Esophagus muscularis mucosa (tissue), 4 donors: ENCODE measurements at regions not wholly inside any gene's neighbourhood (a gene's known extent, or its start where the extent isn't known, plus 50 kb on each side); places are given as distances from the start of the nearest gene placed in this dataset.

Experiments used
- EP300 ChIP-seq: sonication (generic); formaldehyde crosslinking; IDR thresholded peaks from one replicate; pipeline ENCODE4 v1.6.1; 2017; ENCODE audit warnings: antibody characterized with exemption
- POLR2A ChIP-seq: fragments of 450-650 bp; IDR thresholded peaks from one replicate; pipeline ENCODE4 v1.6.1; 2017; ENCODE audit warnings: antibody characterized with exemption, moderate library complexity, mild to moderate bottlenecking, low read depth
- POLR2AphosphoS5 ChIP-seq, 2 donors: sonication (generic); formaldehyde crosslinking; IDR thresholded peaks; one replicate each; pipeline ENCODE4 v1.6.1; 2017; ENCODE audit warnings: antibody characterized with exemption in 2 of 2
- TF ChIP-seq, protein P1 (sequence below), 3 experiments: fragments of 200-600 bp in 2 of 3; fragments of 450-650 bp in 1 of 3; sonication (generic) in 2 of 3; IDR thresholded peaks; one replicate each; pipeline ENCODE4 v1.5.1; 2017 to 2019; ENCODE audit warnings: antibody characterized with exemption in 3 of 3, mild to moderate bottlenecking in 2 of 3, moderate library complexity in 1 of 3

DNA sequence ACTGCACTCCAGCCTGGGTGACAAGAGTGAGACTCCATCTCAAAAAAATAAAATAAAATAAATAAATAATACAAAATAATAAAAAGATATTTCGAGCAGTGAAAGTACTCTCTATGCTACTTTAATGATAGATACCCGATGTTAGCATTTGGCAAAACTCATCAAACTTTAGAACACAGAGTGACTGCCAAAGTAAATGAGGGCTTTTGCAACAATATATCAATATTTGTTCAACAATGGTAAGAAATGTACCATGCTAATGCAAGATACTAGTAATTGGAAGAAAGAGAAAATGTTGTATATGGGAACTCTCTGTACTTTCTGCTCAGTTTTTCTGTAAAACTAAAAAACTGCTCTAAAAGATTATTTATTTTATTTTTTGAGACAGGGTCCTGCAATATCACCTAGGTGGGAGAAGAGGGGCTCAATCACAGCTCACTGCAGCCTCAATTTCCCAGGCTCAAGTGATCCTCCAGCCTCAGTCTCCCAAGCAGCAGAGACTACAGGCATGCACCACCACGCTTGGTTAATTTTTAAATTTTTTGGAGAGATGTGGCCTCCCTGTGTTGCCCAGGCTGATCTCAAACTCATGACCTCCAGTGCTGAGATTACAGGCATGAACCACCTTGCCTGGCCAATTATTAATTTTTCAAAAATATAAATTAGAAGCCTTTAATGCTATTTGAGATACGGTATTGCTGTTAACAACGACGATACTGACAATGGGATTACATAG, 650.5 kb upstream of the NR2F2 start:
- TF ChIP-seq, protein P1, sequence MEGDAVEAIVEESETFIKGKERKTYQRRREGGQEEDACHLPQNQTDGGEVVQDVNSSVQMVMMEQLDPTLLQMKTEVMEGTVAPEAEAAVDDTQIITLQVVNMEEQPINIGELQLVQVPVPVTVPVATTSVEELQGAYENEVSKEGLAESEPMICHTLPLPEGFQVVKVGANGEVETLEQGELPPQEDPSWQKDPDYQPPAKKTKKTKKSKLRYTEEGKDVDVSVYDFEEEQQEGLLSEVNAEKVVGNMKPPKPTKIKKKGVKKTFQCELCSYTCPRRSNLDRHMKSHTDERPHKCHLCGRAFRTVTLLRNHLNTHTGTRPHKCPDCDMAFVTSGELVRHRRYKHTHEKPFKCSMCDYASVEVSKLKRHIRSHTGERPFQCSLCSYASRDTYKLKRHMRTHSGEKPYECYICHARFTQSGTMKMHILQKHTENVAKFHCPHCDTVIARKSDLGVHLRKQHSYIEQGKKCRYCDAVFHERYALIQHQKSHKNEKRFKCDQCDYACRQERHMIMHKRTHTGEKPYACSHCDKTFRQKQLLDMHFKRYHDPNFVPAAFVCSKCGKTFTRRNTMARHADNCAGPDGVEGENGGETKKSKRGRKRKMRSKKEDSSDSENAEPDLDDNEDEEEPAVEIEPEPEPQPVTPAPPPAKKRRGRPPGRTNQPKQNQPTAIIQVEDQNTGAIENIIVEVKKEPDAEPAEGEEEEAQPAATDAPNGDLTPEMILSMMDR (IDR thresholded peaks at IDR 0.05) = no peak
- TF ChIP-seq POLR2AphosphoS5 (IDR thresholded peaks at IDR 0.05) (no peak), POLR2A (no peak), EP300 (no peak)
